IMR-90 (cell line): ENCODE measurements at regions not wholly inside any gene's neighbourhood (a gene's known extent, or its start where the extent isn't known, plus 50 kb on each side); places are given as distances from the start of the nearest gene placed in this dataset.

Source experiments
- ATAC-seq: fragments of 200-7000 bp; cut with Tn5 transposase; 2 replicates; pipeline ENCODE4 v1.9.1; 2020; ENCODE audit warnings: low read depth, mild to moderate bottlenecking, moderate library complexity
- BruUV-seq: library from RNA; stranded (reverse); fragments of 400-500 nt; replicated peaks from 2 replicates; lab custom pipeline; 2021; lab: Mats Ljungman, UMichigan
- CTCF ChIA-PET: fragments of 300-600 bp; formaldehyde crosslinking; extraction: SDS; loops from one replicate; lab custom pipeline; 2021; ENCODE audit warnings: antibody characterized with exemption; lab: Yijun Ruan, JAX
- POLR2A ChIA-PET: fragments of 300-600 bp; sonication (Branson Sonifier 250); formaldehyde crosslinking; loops from one replicate; lab custom pipeline; 2022; ENCODE audit warnings: antibody characterized with exemption; ENCODE audit not compliant: unreplicated experiment; lab: Charles Lee
- DNase-seq: peaks from one replicate; pipeline ENCODE4 v3.0.0; 2013
- H2AFZ ChIP-seq: replicated peaks from 2 replicates; pipeline ENCODE3; 2013; ENCODE audit warnings: low read length, mild to moderate bottlenecking; ENCODE audit not compliant: poor library complexity
- H2AK5ac ChIP-seq: 2 replicates; pipeline ENCODE4 v1.6.1; 2013; ENCODE audit warnings: low read depth, low read length, inconsistent platforms
- H2AK9ac ChIP-seq: replicated peaks from 2 replicates; pipeline ENCODE3; 2013; ENCODE audit warnings: mild to moderate bottlenecking, low read depth, low read length, moderate library complexity; ENCODE audit not compliant: poor library complexity
- H2BK120ac ChIP-seq: 2 replicates; pipeline ENCODE4 v1.6.1; 2013; ENCODE audit warnings: low read depth, low read length, inconsistent platforms
- H2BK15ac ChIP-seq: 3 replicates; pipeline ENCODE4 v1.6.1; 2013; ENCODE audit warnings: low read depth, low read length, inconsistent platforms
- H2BK20ac ChIP-seq: 2 replicates; pipeline ENCODE4 v1.6.1; 2013; ENCODE audit warnings: low read depth, mild to moderate bottlenecking, inconsistent platforms, low read length, moderate library complexity
- H2BK5ac ChIP-seq: 2 replicates; pipeline ENCODE4 v1.6.1; 2013; ENCODE audit warnings: mild to moderate bottlenecking, low read depth, low read length, inconsistent platforms; ENCODE audit not compliant: poor library complexity, severe bottlenecking
- H3K14ac ChIP-seq: replicated peaks from 2 replicates; pipeline ENCODE4 v1.6.1; 2013; ENCODE audit warnings: low read depth, low read length, inconsistent platforms
- H3K18ac ChIP-seq: 2 replicates; pipeline ENCODE4 v1.6.1; 2013; ENCODE audit warnings: low read depth, low read length, control low read depth
- H3K23ac ChIP-seq: 2 replicates; pipeline ENCODE4 v1.6.1; 2013; ENCODE audit warnings: low read depth, low read length, inconsistent platforms
- H3K27ac ChIP-seq: 2 replicates; pipeline ENCODE4 v1.5.1; 2013; ENCODE audit warnings: mild to moderate bottlenecking, control low read depth, low read length; ENCODE audit not compliant: insufficient read depth
- H3K27me3 ChIP-seq: 2 replicates; pipeline ENCODE4 v1.6.1; 2013; ENCODE audit warnings: low read length; ENCODE audit not compliant: control insufficient read depth, insufficient read depth
- H3K36me3 ChIP-seq: 2 replicates; pipeline ENCODE4 v1.6.1; 2013; ENCODE audit warnings: low read length, mixed read lengths; ENCODE audit not compliant: control insufficient read depth, insufficient read depth
- H3K4ac ChIP-seq: 2 replicates; pipeline ENCODE4 v1.6.1; 2013; ENCODE audit warnings: low read depth, low read length, inconsistent platforms
- H3K4me1 ChIP-seq: 2 replicates; pipeline ENCODE4 v1.6.1; 2013; ENCODE audit warnings: low read length, mixed read lengths; ENCODE audit not compliant: control insufficient read depth, insufficient read depth
- H3K4me2 ChIP-seq: 2 replicates; pipeline ENCODE4 v1.6.1; 2013; ENCODE audit warnings: low read depth, mild to moderate bottlenecking, control low read depth, low read length, moderate library complexity
- H3K4me3 ChIP-seq: 2 replicates; pipeline ENCODE4 v1.5.1; 2013; ENCODE audit warnings: low read depth, mild to moderate bottlenecking, control low read depth, low read length, moderate library complexity; ENCODE audit not compliant: insufficient read depth
- H3K56ac ChIP-seq: 2 replicates; pipeline ENCODE4 v1.6.1; 2013; ENCODE audit warnings: low read length, inconsistent platforms; ENCODE audit not compliant: insufficient read depth; ENCODE audit errors: extremely low read depth
- H3K79me1 ChIP-seq, 2 experiments: 2 replicates each; pipeline ENCODE4 v1.6.1; 2013; ENCODE audit warnings: low read length in 2 of 2, inconsistent platforms in 1 of 2, low read depth in 1 of 2
- H3K9ac ChIP-seq: 2 replicates; pipeline ENCODE4 v1.6.1; 2013; ENCODE audit warnings: low read depth, low read length, control low read depth
- H3K9me1 ChIP-seq: 2 replicates; pipeline ENCODE4 v1.6.1; 2013; ENCODE audit warnings: low read length, inconsistent platforms; ENCODE audit not compliant: insufficient read depth
- H3K9me3 ChIP-seq: 2 replicates; pipeline ENCODE4 v1.6.1; 2013; ENCODE audit warnings: low read length; ENCODE audit not compliant: control insufficient read depth, insufficient read depth
- H4K20me1 ChIP-seq: 2 replicates; pipeline ENCODE4 v1.6.1; 2013; ENCODE audit warnings: low read length, inconsistent platforms; ENCODE audit not compliant: insufficient read depth
- H4K5ac ChIP-seq: 2 replicates; pipeline ENCODE4 v1.6.1; 2013; ENCODE audit warnings: mild to moderate bottlenecking, low read depth, low read length, control low read depth
- H4K8ac ChIP-seq, 2 experiments: 2 replicates each; pipeline ENCODE4 v1.6.1; 2013; ENCODE audit warnings: low read depth in 2 of 2, low read length in 2 of 2, control low read depth in 1 of 2, inconsistent platforms in 1 of 2
- H4K91ac ChIP-seq: 2 replicates; pipeline ENCODE4 v1.6.1; 2013; ENCODE audit warnings: low read depth, low read length, inconsistent platforms; ENCODE audit not compliant: insufficient read depth
- BHLHE40 ChIP-seq: fragments of 150-350 bp; IDR thresholded peaks from 2 replicates; pipeline ENCODE4 v1.6.1; 2016; ENCODE audit warnings: mild to moderate bottlenecking, low read depth, low read length
- CEBPB ChIP-seq: IDR thresholded peaks from 2 replicates; pipeline ENCODE4 v1.6.1; 2012; ENCODE audit warnings: low read depth, low read length, improper control_type of control experiment
- FOS ChIP-seq: fragments of 150-350 bp; IDR thresholded peaks from 2 replicates; pipeline ENCODE4 v1.6.1; 2016; ENCODE audit warnings: low read depth, low read length
- MAFK ChIP-seq: IDR thresholded peaks from 2 replicates; pipeline ENCODE4 v1.6.1; 2012; ENCODE audit warnings: low read depth, low read length, improper control_type of control experiment
- MAZ ChIP-seq: IDR thresholded peaks from 2 replicates; pipeline ENCODE4 v1.6.1; 2012; ENCODE audit warnings: low read depth, mild to moderate bottlenecking, low read length, improper control_type of control experiment, moderate library complexity, borderline replicate concordance
- MXI1 ChIP-seq: IDR thresholded peaks from 2 replicates; pipeline ENCODE4 v1.6.1; 2012; ENCODE audit warnings: low read depth, mild to moderate bottlenecking, low read length, moderate library complexity, borderline replicate concordance
- RCOR1 ChIP-seq: IDR thresholded peaks from 2 replicates; pipeline ENCODE4 v1.6.1; 2012; ENCODE audit warnings: mild to moderate bottlenecking, low read length, improper control_type of control experiment; ENCODE audit not compliant: insufficient replicate concordance
- USF2 ChIP-seq: fragments of 150-350 bp; IDR thresholded peaks from 2 replicates; pipeline ENCODE4 v1.6.1; 2017; ENCODE audit warnings: mild to moderate bottlenecking, antibody characterized with exemption, low read length, low read depth
- WGBS, 2 experiments: methylation state at CpG; one replicate each; pipeline versions ENCODE4 v1.1.5 to v1.1.7; 2013; ENCODE audit warnings: missing lambda C conversion rate in 2 of 2; ENCODE audit not compliant: insufficient read length in 1 of 2; ENCODE audit errors: extremely low coverage in 2 of 2; 5-methylcytosine and 5-hydroxymethylcytosine counted together
- dilution Hi-C: fragments of 300-500 bp; cut with HindIII; formaldehyde crosslinking; loops from one replicate; pipeline ENCODE4 v1.14.3; 2018; ENCODE audit warnings: low sequenced_read_pairs; ENCODE audit not compliant: unreplicated experiment
- in situ Hi-C: fragments of 300-500 bp; cut with MboI; formaldehyde crosslinking; loops from 3 replicates; pipeline ENCODE4 v1.14.3; 2019; ENCODE audit warnings: low sequenced_read_pairs, inconsistent platforms, mixed read lengths
- intact Hi-C: fragments of 100-400 bp; cut with micrococcal nuclease; formaldehyde crosslinking; loops from 2 replicates; pipeline ENCODE4 v1.10.0; 2022

- H2AK5ac ChIP-seq = no peak overlapping the region
- no peak overlapping the region for H3K56ac ChIP-seq
- dilution Hi-C loops = no loop called here
- in situ Hi-C loops = no loop called here
- H3K18ac ChIP-seq = no peak overlapping the region
- no peak overlapping the region for H4K91ac ChIP-seq
- no peak overlapping the region for H4K8ac ChIP-seq
- no peak overlapping the region for H4K5ac ChIP-seq
- no peak overlapping the region for H2BK120ac ChIP-seq
- H4K20me1 ChIP-seq = no peaks in the 10 kb centered on the region
- no peak overlapping the region for H3K23ac ChIP-seq
- H3K9me1 ChIP-seq = no peaks in the 10 kb centered on the region
- CTCF ChIA-PET = no interaction called here
- no peak overlapping the region for H3K4me3 ChIP-seq
- no peak overlapping the region for H3K9ac ChIP-seq
- no peak for ATAC-seq
- no peak overlapping the region for H2BK20ac ChIP-seq
- intact Hi-C loops = no loop called here
- H3K9me3 ChIP-seq = peaks cover 5% of the 10 kb centered on the region; the same call in 1 of the 2 replicates
- H3K27me3 ChIP-seq = no peaks in the 10 kb centered on the region
- H2BK5ac ChIP-seq = no peak overlapping the region
- no peak overlapping the region for H3K4ac ChIP-seq
- POLR2A ChIA-PET = no interaction called here
- TF ChIP-seq RCOR1 (no peak), MXI1 (no peak), MAZ (no peak), MAFK (peak; percentile 78), FOS (no peak), USF2 (no peak), CEBPB (no peak), BHLHE40 (no peak)
- no peaks in the 10 kb centered on the region for H3K36me3 ChIP-seq
- no peak overlapping the region for H3K27ac ChIP-seq
- BruUV-seq = no TSS peak
- H2AK9ac ChIP-seq = no peak overlapping the region
- no peak overlapping the region for H3K14ac ChIP-seq
- no peak overlapping the region for H3K4me2 ChIP-seq
- no peak for DNase-seq
- WGBS, 2 experiments = no CpG with 5 or more reads among the region's 2 CpGs
- H2AFZ ChIP-seq = no peak overlapping the region
- no peak overlapping the region for H2BK15ac ChIP-seq
- no peaks in the 10 kb centered on the region for H3K4me1 ChIP-seq
- no peaks in the 10 kb centered on the region for H3K79me1 ChIP-seq
Measured at GRCh38 chr2:81403508-81403907, 1099.0 kb upstream of the LRRTM1 start.
